CD1c-positive myeloid dendritic cell (primary cell): ENCODE measurements at regions not wholly inside any gene's neighbourhood (a gene's known extent, or its start where the extent isn't known, plus 50 kb on each side); places are given as distances from the start of the nearest gene placed in this dataset.
"Not testable (repeated sequence)": the region's sequence is repeated elsewhere in the genome, so short reads cannot be mapped to it uniquely, and the experiment has no call there.

Experiments
- DNase-seq: peaks from one replicate; pipeline ENCODE4 v3.0.0-alpha.2; 2016; ENCODE audit errors: extremely low spot score

GRCh38 chr4:1572964-1573720 lies 111.0 kb downstream of the FAM53A start:
- no peak for DNase-seq

GRCh38 chr4:1572521-1572920 lies 111.6 kb downstream of the FAM53A start:
- no peak for DNase-seq

DNA sequence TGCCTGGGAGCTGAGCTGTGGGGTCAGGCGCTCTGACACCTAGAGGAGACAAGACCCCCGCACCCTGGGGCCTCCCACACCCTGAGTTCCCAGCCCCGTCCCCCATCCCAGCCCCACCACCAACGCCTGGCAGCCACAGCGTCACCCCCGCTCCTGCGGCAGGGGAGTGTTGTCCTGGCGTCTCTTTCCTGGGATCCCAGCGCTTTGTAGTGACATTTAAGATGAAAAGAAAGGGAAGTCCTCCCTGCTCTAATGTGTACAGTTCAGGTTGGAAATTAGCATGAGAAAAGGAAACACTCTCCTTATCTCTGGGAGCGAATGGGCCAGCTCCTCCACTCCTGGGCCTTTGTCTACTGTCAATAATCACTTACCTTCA lies 112.1 kb downstream of the FAM53A start:
- DNase-seq = no peak

- no peak for DNase-seq
These were observed 112.7 kb downstream of the FAM53A start for GRCh38 chr4:1571165-1572009.

DNA sequence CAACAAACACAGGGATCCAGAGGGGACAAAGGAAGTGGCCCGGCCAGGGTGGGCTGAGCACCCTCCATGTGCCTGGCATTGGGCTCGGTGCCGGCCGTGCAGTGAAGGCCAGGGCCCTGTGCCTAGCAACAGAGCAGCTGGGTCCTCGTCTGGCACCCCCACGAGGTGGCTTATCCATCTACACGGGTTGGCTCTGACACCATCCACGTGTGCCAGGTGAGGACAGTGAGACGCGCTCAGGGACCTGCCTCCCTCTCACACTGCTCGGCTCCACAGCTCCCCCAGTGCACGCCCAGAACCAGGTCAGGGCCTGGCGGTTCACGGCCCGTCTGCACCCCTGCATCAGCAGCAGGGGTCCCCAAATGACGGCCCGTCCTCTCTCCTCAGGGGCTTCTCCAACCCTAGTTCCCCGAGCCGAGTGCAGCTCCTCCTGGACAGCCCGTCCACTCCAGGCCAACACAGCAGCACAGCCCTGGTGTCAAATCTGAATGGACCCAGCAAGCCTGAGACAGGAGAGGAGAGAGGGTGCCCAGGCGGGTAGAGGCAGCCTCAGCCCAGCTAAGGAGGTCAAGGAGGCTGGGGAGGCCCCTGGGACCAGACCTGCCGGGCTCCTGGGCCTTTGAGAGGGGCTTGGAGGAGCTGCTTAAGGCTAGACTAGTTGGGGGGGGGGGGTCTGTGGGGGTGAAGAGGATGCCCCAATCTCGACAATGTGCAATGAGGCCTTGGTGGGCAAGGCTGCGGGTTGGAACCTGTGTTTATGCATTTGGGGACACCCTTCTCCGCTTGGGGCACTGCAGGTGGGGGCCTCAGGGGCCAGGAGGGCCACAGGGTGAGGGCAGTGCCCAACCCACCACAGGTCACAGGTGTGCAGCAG lies 113.6 kb downstream of the FAM53A start:
- no peak for DNase-seq

- no peak for DNase-seq
These were observed 114.5 kb downstream of the FAM53A start for GRCh38 chr4:1569461-1570151.

DNA sequence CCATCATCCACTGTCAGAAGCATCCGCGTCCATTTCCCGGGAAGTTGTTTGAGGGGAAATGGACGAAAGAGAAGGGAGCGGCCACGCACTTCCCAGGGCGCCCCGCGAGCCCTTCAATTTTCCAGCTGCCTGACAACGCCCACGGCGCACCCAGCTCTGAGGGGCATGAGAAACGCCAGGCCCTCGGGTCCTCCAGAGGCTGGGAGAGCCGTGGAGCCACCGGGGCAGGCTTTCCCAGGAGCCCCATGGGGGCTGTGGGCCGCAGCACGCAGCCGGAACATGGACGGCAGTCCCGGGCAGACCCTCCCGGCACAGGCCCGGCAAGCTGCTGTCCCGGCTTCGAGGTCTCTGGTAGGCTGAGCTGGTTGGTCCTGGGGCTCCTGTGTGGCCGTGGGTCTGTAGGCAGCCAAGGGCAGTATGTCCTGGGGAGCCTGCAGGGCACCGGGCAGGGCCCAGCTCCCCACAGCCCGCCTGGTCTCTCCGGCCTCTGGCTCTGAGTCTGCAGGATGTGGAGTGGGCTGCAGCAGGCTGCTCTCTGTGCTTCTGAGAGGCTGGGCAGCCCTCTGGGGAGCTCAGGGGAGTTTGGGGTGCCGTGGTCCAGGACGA lies 115.2 kb downstream of the FAM53A start:
- no peak for DNase-seq

DNA sequence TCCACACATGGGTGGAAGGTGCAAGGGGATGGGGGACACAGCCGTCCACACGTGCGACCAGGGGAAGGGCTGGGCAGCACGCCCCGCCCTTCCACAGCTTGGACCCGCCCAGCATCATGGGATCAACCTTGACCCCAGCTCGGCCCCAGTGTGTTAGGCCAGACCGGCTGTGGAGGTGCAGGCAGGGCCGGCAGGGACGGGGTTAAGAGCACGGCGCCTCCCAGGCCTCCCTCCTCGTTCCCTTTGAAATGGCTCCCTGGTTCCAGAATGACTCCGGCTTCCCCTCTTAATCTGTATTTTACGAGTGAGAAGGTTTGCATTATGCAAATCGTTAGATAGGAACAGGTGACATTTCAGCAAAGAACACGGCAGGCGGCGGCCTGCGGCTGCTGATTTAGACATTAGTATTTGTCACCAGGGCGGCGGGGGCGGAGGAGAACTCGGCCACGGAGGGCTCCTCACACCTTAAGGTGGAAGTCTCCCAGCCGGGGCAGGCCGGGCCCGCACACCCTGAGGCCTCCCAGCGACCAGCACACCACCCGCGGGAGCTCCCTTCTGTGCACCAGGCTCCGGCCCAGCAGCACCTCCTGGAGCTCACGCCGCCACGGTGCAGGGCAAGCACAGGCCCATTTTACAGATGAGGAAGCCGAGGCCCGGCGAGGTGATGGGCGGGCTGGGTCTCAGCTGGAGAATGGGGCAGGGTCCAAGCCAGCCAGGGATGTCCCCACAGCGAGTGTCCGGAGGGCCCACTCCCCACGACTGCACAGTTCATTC lies 116.1 kb downstream of the FAM53A start:
- DNase-seq = no peak

GRCh38 chr4:1567519-1567807 lies 116.7 kb downstream of the FAM53A start:
- DNase-seq = no peak

GRCh38 chr4:1566838-1567518 lies 117.1 kb downstream of the FAM53A start:
- DNase-seq = no peak

DNA sequence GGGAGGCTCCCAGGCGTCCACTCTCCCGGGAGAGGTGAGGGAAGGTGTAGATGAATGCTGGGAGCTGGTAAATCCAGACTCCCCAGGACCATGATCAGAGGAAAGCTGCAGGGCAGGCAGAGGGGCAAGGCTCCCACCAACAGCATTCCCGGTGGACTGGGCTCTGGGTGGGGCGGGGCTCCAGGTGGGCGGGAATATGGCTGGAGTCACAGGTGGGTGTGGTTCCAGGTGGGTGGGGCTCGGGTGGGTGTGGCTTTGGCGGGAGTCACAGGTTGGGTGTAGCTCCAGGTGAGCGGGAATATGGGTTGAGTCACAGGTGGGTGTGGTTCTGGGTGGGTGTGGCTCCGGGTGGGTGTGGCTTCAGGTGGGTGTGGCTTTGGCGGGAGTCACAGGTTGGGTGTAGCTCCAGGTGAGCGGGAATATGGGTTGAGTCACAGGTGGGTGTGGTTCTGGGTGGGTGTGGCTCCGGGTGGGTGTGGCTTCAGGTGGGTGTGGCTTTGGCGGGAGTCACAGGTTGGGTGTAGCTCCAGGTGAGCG lies 117.7 kb downstream of the FAM53A start:
- not testable (repeated sequence) for DNase-seq

DNA sequence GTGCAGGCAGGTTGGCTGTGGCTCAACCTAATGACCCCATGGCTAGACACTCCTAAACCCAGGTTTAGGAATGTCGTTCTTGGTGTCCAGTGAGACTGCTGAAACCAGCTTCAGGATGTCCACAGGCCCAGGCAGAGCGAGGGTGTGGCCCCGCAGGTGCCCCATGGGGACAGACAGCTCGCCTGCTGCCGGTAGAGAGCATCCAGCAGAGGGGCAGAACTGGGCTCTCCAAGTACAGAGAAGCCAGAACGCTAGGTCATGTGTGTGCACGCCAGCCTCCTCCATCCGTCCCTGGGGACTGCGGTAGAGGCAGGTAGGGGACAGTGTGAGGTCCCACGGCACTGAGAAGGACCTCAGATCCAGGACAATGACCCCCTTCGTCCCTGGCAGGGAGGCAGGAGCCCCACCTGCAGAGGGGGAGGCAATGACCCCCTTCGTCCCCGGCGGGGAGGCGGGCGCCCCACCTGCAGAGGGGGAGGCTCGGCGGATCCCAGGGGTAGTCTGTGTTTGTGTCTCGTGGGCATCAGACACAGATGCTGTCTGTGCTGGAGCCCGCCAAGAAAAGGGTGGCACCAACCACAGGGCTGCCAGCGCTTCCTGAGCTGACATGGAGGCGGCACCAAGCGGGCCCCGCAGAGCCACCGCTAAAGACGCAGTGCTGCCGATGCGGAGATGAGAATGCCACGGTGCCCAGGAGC lies 118.4 kb downstream of the FAM53A start:
- no peak for DNase-seq

- DNase-seq = no peak
These were observed 119.4 kb downstream of the FAM53A start for GRCh38 chr4:1564535-1565375.

- no peak for DNase-seq
These were observed 120.2 kb downstream of the FAM53A start for GRCh38 chr4:1563768-1564485.

GRCh38 chr4:1563241-1563640 lies 120.9 kb downstream of the FAM53A start:
- no peak for DNase-seq

DNA sequence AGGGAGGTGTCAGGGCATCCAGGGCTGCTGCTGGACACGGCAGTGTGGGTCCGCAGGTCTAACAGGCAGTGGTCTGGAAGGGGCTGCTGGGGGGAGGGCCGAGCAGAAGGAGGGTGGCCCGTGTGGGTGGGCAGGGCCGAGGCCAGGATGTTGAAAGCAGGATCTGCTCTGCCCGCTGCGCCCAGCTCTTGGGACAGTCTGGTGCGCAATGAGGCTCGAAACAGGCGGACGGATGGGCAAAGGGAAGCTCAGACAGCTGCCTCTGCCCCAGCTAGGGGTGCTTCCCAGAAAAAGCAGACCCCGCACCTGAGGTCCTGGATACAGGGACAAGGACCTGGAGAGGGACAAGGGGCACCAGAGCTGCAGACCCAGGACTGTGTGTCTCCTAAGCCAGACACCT lies 121.3 kb downstream of the FAM53A start:
- DNase-seq = no peak

DNA sequence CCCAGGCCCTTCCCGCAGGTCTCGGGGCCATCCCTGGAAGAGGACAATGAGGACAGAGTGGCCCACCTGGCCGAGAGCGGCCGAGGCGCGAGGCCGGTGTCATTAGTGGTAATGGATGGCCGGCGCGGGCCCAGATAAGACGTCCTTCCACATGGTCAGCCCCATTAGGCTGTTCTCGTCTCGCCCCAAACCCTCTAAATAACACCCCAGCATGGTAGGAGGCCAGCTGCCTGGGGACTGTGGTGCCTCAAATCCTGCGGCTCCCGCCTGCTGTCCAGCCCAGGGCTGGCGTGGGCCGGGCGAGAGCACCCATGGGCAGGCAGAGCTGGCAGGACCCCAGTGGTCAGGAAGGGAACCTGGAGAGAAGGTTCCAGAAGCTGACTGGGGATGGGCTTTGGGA lies 121.7 kb downstream of the FAM53A start:
- DNase-seq = no peak
